A549 (cell line): ENCODE measurements at regions not wholly inside any gene's neighbourhood (a gene's known extent, or its start where the extent isn't known, plus 50 kb on each side); places are given as distances from the start of the nearest gene placed in this dataset.

Source experiments
- CHD2 ChIP-seq: fragments of 150-350 bp; IDR thresholded peaks from 2 replicates; pipeline ENCODE4 v1.6.1; 2014; ENCODE audit warnings: low read length; ENCODE audit not compliant: partially characterized antibody
- CTCF ChIP-seq: fragments of >200 bp; sonication (Bioruptor Twin); formaldehyde crosslinking; IDR thresholded peaks from 3 replicates; pipeline ENCODE4 v1.5.1; 2016
- EP300 ChIP-seq, 2 experiments: fragments of >200 bp; sonication (Bioruptor Twin); formaldehyde crosslinking; IDR thresholded peaks; 2 replicates in 1 of 2; 3 replicates in 1 of 2; pipeline ENCODE4 v1.6.1; 2016 to 2017
- JUN ChIP-seq, 2 experiments: fragments of >200 bp; sonication (Bioruptor Twin); formaldehyde crosslinking; IDR thresholded peaks; 2 replicates in 1 of 2; 3 replicates in 1 of 2; pipeline ENCODE4 v1.6.1; 2016 to 2017
- KDM1A ChIP-seq: fragments of 200-600 bp; sonication (generic); IDR thresholded peaks from 2 replicates; pipeline ENCODE4 v1.6.1; 2016; ENCODE audit warnings: low read depth, mild to moderate bottlenecking
- MAFK ChIP-seq: fragments of 450-650 bp; IDR thresholded peaks from 2 replicates; pipeline ENCODE4 v1.6.1; 2014; ENCODE audit not compliant: partially characterized antibody
- POLR2A ChIP-seq: IDR thresholded peaks from 2 replicates; pipeline ENCODE4 v1.6.1; 2012; ENCODE audit warnings: mild to moderate bottlenecking, low read length
- RAD21 ChIP-seq, 2 experiments: fragments of >200 bp in 1 of 2; sonication (Bioruptor Twin) in 1 of 2; formaldehyde crosslinking in 1 of 2; IDR thresholded peaks in 1 of 2; conservative IDR thresholded peaks in 1 of 2; 2 replicates in 1 of 2; 3 replicates in 1 of 2; pipeline ENCODE4 v1.6.1; 2012 to 2018; ENCODE audit warnings: inconsistent platforms in 1 of 2
- REST ChIP-seq: fragments of 200-600 bp; sonication (generic); IDR thresholded peaks from 2 replicates; pipeline ENCODE4 v1.6.1; 2016; ENCODE audit warnings: antibody characterized with exemption, mild to moderate bottlenecking, moderate library complexity
- TF ChIP-seq, protein P1 (sequence below): fragments of 150-350 bp; IDR thresholded peaks from 2 replicates; pipeline ENCODE4 v1.6.1; 2014; ENCODE audit warnings: low read depth, mild to moderate bottlenecking, low read length

DNA sequence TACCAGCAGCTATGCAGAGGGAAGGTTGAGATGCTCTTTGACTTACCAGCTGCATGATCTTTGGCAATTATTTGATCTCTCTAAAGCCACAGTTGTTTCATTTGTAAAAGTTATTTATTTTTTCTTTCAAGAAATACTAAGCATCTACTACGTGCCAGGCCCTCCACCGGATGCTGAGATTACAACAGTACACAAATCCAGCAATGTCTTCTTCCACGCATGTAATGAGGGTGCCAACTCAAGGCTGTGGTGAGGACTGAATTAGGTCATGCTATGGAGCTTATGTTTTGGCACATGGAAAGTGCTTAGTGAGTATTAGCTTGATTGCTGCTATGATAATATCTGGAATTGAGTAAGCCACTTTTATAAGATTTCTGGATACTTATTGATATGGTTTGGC is 358.2 kb downstream of the IRS2 start:
- no peak for TF ChIP-seq POLR2A
- no peak for TF ChIP-seq MAFK
- TF ChIP-seq CTCF, result no peak
- no peak for TF ChIP-seq REST
- no peak for TF ChIP-seq KDM1A
- no peak for TF ChIP-seq CHD2
- no peak for TF ChIP-seq RAD21 (conservative IDR thresholded peaks at IDR 0.05 in 1 of 2, IDR thresholded peaks at IDR 0.05 in 1 of 2)
- TF ChIP-seq EP300 (IDR thresholded peaks at IDR 0.05), result no peak
- no peak for TF ChIP-seq JUN (IDR thresholded peaks at IDR 0.05)
- TF ChIP-seq, protein P1, sequence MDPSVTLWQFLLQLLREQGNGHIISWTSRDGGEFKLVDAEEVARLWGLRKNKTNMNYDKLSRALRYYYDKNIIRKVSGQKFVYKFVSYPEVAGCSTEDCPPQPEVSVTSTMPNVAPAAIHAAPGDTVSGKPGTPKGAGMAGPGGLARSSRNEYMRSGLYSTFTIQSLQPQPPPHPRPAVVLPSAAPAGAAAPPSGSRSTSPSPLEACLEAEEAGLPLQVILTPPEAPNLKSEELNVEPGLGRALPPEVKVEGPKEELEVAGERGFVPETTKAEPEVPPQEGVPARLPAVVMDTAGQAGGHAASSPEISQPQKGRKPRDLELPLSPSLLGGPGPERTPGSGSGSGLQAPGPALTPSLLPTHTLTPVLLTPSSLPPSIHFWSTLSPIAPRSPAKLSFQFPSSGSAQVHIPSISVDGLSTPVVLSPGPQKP, result no peak
